ENCODE measurements at regions not wholly inside any gene's neighbourhood (a gene's known extent, or its start where the extent isn't known, plus 50 kb on each side); places are given as distances from the start of the nearest gene placed in this dataset.
"Not testable (repeated sequence)": the region's sequence is repeated elsewhere in the genome, so short reads cannot be mapped to it uniquely, and the experiment has no call there.

DNA sequence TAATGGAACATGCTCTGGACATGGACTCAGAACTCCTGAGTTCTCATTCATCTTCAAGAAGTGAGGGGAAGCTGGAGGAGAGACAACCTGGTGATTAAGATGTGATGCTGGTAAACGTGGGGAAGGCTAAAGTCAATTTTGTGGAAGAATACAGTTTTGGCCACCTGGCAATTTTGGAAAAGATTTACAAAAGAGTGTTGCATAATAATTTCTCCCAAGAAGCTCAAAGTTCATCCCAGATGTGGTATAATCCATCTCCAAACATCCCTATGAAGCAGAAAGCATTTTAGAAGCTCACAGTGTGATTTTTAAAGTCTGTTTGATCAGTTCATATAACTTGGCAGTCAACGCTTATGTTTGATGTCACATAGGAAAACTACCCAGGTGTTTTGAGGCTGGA lies 208.7 kb downstream of the LMX1A start:
- DNase-seq (ENCODE audit: insufficient read length, low spot score) (no peak), FAIRE-seq (no peak)

DNA sequence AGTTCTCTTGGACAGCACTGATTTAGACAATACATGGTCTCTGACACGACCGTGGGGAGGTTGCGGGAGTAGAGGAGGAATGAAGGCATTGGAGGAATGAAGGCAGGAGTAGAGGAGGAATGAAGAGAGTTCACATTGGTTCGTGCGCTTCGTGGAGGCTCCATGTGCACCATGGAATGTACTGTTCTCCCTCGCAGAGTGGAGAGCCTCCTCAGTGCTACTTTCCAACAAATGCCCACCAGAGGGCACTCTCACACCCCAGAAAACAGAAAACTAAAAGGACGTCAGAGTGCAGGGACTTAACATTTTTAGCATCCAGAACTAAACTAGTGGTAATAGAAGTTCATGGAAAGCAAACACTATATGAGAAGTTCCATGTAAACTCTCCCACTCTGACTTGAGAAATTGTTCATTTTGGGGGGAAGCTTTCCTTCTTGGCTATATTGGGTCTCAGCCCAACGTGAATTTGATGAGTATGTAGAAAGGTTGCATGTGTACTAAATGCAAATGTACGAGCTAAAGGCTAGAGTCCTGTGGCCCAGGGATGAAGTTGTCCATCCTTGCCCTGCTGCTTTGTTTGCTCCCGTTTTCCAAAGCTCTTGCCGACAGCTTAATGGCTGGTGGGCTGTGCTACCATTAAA lies 211.6 kb downstream of the LMX1A start:
- DNase-seq (ENCODE audit: insufficient read length, low spot score): peak; percentile 17
- FAIRE-seq: no peak

DNA sequence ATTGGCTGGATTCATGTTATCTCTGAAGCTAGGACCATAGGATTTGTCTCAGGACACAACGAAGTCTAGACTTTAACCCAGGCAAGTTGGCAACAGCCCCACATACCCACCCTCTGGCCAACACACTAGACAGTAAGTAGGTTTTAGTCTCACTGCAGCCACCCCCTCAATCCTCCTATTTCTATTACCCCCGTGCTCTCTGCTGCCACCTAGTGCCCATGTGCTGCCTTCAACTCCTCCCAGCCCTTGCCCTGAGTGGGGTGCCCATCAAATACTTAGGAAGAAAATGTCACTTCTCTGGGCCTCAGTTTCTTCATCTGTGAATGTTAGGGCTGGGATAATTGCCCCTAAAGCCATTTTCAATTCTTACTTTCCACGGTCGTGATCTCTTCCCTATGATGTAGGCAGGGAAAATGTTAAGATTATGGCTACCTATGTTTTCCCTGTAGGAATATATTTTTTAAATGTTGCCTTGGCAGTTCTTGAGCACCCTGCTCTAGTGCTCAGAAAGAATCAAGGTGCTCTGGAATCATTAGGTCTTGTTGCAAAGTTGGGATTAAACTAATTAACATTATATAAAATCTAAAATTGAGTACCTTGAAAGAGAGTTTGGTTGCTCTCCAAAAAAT lies 213.0 kb downstream of the LMX1A start:
- FAIRE-seq: no peak

DNA sequence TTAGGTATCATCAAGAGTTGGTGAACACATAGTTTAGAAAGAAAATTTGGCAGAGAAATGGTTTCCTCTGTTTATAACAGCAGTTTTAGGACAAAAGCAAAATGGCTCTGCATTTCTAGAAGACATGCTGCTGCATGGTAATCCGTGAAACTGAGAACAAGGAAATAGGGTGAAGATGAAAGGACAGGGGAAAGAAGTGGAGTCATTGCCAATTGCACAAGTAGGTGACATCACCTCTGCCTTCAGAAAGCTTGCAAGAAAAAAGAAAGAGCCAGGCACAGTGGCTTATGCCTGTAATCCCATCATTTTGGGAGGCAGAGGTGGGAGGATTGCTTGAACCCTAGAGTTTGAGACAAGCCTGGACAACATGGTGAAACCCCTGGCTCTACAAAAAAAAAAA lies 217.6 kb downstream of the LMX1A start:
- no peak for FAIRE-seq

More for the DNA sequence above, 213.0 kb downstream of the LMX1A start:
- no peak for DNase-seq (ENCODE audit: insufficient read length, low spot score)

DNA sequence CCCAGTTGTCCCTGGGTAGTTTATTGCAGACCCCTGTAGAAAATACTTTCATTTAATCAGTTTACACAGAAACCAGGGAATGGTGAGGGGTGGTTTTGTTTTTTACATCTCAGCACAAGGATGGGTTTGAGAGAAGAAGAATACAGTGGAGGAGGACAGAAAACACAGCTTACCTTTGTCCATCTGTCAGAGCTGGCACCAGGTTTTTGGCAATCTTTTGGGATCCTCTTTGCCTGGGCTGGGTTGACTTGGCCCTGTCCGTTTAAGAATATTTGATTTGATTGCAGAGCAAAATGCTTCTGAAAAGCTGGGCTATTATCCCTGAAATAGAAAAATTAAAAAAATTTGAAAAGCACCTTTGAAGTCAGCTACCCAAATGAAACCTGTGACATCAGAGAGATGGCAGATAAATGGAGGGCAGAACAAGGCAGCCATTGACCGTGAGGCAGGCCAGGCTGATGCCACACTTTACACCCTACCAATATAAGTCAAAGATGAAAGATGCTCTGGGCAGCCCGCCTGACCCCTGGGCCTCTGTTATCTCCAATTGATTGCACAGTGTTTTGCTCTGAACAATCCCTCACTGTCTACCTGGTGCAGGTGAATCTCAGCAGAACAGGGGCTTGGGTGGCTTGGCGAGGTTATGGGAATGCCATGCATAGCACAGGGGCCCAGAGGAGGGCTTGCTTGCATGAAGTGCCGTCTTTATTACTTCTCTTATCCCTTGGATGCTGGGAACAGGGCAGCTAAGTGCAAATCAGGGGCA lies 218.8 kb downstream of the LMX1A start:
- FAIRE-seq (no peak), DNase-seq (ENCODE audit: insufficient read length, low spot score) (no peak)

More for the DNA sequence above, 217.6 kb downstream of the LMX1A start:
- DNase-seq (ENCODE audit: insufficient read length, low spot score): no peak

DNA sequence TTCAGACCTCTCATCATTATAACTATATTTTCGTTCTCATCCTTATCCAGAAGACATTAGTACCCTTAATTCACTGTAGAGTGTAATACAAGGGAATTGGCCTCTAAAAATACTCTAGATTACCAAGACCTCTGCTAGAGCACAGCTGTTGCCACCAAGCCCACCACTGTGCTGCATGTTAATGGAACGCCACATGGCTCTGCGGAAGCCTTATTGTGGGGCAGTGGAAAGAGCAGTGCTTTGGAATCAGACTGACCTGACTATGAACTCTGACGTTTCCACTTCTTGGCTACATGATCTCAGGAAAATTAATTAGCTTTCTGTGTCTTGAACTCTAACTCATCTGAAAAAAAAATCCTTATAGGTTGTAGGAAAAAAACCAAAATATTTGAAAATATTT lies 222.1 kb downstream of the LMX1A start:
- DNase-seq (ENCODE audit: insufficient read length, low spot score): no peak
- FAIRE-seq: no peak

DNA sequence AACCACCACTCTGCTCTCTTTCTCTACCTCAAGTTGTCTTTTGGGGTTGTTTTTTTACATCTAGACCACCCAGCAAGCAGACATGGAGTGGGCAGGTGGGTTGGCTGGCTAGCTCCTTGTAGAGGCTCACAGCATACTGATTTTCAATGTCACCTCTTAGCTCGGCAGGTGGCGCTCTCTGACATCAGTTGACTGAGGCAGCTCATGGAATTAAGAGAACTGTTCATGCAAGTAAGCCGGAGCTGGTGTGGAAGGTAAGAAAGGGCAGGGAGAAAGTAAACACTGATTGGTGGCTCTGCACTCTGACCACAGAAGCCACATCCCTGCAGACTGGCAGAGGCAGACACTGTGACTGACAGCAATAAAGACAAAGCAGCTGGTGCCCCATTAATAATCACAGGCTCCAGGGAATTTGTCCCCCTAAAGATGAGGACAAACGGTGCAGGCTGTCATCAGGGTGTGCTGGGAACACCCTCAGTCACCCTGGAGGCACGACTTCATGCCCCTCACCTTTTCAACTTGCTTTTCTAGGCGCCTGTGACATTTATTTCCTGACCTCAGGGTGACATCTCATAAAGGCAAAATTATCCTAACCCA lies 226.8 kb downstream of the LMX1A start:
- FAIRE-seq (no peak), DNase-seq (ENCODE audit: insufficient read length, low spot score) (peak; percentile 19)

DNA sequence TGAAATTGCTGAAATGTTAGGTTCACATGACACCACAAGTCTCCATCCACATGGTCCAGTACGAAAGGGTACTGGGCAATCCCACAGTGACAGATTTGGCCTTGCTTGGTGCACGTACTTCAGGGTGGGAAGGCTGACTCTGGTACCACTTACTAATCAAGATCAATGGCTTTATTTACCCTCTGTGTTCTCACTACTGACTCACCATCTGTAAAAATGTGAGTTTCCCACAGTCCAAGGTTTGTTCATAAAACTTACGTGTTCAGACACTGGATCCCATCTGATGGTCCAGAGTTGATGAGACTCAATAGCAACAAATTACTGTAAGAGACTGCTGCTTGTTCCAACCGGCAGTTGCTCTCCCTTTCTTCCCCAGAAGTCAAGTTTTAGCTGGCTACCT lies 231.7 kb downstream of the LMX1A start:
- DNase-seq (ENCODE audit: insufficient read length, low spot score): no peak
- no peak for FAIRE-seq

DNA sequence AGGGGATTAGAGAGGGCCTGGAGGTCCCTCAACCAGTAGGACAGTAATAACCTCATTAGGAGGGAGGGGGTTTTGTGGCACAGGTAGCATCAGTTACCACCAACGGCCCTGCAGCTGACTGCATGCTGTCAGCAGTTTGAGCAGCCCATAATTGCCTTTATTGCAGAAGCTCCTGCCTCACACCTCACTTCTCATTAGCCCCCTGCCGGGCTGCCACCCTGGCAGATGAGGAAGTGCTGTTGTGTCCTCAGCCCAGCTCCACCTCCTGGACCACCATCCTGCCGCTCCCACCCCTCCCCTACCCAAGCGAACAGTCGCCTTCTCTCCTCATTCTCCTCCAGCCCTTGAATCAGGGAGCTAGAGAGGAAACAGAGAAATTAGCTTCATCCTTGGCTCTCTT lies 237.4 kb downstream of the LMX1A start:
- FAIRE-seq: no peak
- DNase-seq (ENCODE audit: insufficient read length, low spot score): no peak

DNA sequence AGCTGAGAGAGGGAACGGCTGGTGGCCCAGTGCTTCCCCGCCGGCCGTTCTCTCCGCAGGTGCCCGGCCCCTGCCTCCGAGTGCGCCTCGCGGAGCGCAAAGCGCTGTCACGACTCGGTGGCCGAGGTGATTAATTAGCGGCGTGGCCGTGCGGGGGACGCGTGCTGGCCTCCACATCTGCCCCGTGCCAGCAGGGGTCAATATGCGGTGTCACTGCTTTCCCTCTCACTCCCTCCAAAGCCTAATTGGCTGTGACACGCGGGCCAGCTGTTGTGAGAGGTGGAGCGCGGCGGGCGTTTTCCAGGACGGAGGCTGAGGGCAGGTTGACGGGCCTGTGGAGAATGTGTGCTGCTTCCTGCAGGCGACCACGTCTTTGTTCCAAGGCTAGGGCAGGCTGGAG lies 239.0 kb downstream of the LMX1A start:
- no peak for DNase-seq (ENCODE audit: insufficient read length, low spot score)
- no peak for FAIRE-seq

DNA sequence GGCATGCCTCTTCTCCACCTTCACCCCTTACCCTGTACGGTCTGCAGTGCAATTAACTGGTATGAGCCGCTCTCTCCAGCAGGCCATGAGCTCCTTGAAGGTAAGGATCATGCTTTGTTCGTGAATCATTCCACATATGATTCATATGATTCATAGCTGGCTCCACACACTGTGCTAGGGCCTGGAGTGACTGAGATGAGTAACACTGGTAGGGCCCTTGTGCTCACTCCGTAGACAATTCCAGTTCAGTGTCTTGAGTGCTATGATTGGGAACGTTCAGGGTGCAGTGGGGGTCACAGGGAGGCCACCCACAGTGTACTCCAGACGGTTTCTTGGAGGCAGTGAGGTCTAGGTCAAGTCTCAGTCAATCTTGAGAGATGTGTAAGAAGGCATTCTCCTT lies 239.8 kb downstream of the LMX1A start:
- DNase-seq (ENCODE audit: insufficient read length, low spot score) (no peak), FAIRE-seq (no peak)

DNA sequence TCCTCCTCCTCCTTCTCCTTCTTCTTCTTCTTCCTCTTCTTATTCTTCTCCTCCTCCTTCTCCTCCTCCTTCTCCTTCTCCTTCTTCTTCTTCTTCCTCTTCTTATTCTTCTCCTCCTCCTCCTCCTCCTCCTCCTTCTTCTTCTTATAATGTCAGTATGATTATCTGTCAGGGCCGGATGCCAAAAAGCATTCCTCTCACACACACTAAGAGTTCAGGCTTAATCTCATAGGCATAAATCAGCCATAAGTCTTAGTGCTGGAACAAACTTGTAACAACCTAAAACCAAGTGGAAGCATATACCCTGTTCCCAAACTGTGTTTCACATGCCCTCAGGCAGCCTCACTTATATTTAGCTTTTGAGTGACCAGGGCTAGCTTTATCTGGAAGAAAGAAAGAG lies 240.3 kb downstream of the LMX1A start:
- FAIRE-seq: no peak
- DNase-seq (ENCODE audit: insufficient read length, low spot score): no peak

DNA sequence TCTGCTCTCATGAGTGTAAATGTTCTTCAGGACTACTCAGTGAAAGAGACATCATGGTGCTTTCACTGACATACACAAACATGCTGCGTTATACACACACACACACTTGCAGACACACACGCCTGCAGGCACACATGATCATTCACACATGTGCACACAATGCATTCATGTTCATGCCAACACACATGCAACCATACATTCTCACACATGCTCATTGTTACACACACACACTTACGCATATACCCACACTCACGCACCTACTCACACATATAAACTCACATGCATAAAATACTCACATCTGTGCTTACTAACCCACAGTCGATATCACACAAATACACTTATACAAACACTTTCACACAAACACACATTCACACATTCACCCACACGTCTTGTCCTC lies 241.6 kb downstream of the LMX1A start:
- DNase-seq (ENCODE audit: insufficient read length, low spot score) (no peak), FAIRE-seq (no peak)

DNA sequence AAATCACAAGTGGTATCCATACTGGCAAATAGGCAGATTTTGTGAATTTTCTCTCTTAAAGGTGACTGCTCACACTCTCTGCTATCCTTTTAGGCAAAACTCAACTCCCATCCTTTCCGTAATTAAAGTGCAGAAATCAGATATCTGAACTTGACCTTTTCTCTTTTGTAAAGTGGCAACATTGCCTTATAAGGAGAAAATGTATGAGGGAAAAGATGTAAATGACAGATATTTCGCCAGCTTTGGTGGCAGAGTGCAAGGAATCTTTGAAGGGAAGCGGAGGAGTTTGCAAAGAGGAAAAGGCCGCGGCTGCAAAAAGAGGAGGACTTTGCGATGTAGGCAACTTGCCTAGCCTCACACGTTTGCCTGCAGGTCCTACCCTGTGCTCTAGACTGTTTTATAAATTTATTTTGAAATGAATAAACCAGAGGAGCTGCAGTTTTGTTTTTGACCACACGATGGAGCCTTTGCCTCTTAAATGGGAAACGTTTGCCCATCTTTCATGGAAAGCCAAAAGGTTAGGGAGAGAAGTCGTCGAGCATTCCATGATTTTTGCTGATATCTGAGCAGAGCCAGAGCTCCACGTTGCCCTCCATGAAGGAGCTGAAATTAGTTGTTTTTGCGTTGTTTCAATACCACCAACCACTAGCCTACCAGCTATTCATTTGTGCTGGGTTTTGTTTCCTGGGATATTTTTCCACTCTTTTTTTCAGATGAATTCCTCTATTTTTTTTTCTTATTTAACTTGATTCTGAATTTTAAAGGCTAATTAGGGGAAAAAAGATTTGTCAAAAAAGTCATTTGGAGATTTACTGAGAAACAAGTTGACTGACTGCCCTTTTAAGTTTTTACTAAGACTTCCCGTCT lies 242.3 kb downstream of the LMX1A start:
- DNase-seq (ENCODE audit: insufficient read length, low spot score): peak; percentile 13
- FAIRE-seq: no peak

DNA sequence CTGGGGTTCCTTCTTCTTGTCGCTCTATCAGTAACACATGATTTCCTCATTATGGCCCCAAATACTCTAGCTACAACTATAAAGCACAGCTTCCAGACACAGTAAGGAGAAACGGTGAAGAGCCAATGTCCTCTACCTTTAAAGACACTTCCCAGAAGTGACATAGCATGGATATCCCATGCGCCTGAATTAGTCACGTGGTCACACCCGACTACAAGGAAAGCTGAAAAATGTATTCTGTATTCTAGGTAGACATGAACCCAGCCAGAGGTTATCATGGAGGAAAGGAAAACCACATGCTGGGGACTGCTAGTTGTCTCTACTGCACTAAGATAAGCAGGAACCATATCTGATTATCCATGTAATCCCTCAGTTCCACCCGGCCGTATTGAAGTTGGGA lies 244.3 kb downstream of the LMX1A start:
- no peak for FAIRE-seq

DNA sequence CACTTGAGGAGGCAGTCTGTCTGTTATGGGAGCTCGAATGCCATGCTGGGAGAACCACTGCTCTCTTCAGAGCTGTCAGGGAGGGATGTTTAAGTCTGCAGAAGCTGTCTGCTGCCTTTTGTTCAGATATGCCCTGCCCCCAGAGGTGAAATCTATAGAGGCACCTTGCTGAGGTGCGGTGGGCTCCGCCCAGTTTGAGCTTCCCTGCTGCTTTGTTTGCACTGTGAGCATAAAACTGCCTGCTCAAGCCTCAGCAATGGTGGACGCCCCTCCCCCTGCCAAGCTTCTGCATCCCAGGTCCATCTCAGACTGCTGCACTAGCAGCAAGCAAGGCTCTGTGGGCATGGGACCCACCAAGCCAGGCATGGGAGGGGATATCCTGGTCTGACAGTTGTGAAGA lies 247.5 kb downstream of the LMX1A start:
- no peak for DNase-seq (ENCODE audit: insufficient read length, low spot score)
- FAIRE-seq: no peak

More for the DNA sequence above, 244.3 kb downstream of the LMX1A start:
- no peak for DNase-seq (ENCODE audit: insufficient read length, low spot score)

DNA sequence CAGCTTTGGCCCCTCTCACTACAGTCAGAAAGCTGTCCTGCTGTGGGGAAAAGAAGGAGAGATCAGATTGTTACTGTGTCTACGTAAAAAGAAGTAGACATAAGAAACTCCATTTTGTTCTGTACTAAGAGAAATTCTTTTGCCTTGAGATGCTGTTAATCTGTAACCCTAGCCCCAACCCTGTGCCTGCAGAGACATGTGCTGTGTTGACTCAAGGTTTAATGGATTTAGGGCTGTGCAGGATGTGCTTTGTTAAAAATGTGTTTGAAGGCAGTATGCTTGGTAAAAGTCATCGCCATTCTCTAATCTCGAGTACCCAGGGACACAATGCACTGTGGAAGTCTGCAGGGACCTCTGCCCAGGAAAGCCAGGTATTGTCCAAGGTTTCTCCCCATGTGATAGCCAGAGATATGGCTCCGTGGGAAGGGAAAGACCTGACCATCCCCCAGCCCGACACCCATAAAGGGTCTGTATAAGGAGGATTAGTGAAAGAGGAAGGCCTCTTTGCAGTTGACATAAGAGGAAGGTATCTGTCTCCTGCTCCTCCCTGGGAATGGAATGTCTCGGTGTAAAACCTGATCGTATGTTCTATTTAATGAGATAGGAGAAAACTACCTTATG lies 263.9 kb downstream of the LMX1A start:
- DNase-seq (ENCODE audit: insufficient read length, low spot score); FAIRE-seq: not testable (repeated sequence)

DNA sequence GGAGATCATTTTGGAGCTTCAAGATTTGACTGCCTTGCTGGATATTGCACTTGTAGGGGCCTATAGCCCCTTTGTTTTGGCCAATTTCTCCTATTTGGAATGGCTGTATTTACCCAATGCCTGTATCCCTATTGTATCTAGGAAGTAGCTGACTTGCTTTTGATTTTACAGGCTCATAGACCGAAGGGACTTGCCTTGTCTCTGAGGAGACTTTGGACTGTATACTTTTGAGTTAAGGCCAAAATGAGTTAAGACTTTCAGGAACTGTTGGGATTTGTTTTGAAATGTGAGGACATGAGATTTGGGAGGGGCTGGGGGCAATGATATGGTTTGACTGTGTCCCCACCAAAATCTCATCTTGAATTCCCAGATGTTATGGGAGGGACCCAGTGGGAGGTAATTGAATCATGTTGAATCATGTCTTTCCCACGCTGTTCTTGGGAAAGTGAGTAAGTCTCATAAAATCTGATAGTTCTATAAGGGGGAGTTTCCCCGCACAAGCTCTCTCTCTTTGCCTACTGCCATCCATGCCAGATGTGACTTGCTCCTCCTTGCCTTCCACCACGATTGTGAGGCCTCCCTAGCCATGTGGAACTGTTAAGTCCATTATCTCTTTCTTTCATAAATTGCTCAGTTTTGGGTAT lies 276.1 kb downstream of the LMX1A start:
- DNase-seq (ENCODE audit: insufficient read length, low spot score) (no peak), FAIRE-seq (no peak)

DNA sequence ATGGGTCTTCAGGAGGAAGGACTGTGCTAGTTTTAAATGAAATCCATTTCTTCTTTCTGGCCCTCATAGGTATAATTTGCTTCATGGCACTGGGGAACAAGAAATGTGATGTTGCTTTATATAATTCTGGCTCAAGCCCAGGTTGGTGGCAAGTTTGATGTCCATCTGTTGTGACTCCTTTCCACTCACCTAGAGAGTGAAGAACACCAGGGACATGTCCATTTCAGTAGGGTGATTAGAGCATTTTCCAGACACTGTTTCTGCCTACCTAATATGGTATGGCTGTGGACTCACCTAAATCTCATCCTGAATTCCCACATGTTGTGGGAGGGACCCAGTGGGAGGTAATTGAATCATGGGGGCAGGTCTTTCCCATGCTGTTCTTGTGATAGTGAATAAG lies 278.1 kb downstream of the LMX1A start:
- DNase-seq (ENCODE audit: insufficient read length, low spot score): no peak
- FAIRE-seq: no peak
